ENCODE measurements at regions not wholly inside any gene's neighbourhood (a gene's known extent, or its start where the extent isn't known, plus 50 kb on each side); places are given as distances from the start of the nearest gene placed in this dataset.

- no peak for DNase-seq (ENCODE audit: low read depth in 4 of 4, low spot score in 1 of 4)
Observed at GRCh38 chr5:135219868-135220267, 179.2 kb downstream of the MACROH2A1 start.

GRCh38 chr5:135218790-135219568 lies 180.1 kb downstream of the MACROH2A1 start:
- no peak for DNase-seq (ENCODE audit: low read depth in 4 of 4, low spot score in 1 of 4)

- DNase-seq (ENCODE audit: low read depth in 4 of 4, low spot score in 1 of 4) = no peak
Observed at GRCh38 chr5:135218486-135218755, 180.6 kb downstream of the MACROH2A1 start.

- no peak for DNase-seq (ENCODE audit: low read depth in 4 of 4, low spot score in 1 of 4)
Observed at GRCh38 chr5:135217669-135218485, 181.2 kb downstream of the MACROH2A1 start.

DNA sequence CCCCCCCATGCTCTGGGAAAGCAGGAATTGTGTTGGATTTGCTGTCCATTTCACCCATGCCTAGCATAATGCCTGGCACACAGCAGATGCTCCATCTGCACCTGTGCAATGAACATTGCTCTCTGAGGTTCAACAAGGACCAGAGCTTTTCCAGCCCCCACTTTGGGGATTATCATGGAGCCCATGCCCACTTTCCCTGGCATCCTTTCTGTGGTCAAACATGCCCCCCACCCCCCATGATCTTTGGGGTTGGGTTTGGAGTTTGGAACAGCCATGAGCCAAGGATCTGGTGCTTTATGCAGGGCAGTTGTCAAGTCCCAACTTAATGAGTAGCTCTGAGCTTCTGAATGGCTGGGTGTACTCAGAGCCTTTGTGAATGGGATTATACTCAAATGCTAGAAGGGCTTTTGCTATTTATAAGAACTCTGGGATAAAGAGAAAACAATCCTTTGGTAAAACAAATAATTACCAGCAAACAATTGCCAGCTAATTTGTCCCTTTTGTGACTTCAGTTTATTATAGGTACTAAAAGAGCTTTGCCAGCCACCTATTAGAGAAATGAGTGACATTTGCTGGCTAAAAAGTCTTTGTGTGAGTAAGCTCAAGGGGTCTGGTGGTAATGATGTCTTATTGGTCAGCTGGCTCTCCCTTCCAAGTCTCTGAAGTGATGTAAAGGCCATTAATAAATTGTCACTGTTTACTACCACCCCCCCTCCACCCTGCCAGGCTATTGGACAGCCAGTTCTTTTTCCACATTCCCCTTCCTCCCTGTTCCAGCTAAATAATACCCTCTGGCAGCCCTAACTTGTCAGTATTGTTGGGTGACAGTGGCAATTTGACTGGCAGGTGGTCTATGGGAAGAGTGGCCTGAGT lies 182.3 kb downstream of the MACROH2A1 start:
- DNase-seq (ENCODE audit: low read depth in 4 of 4, low spot score in 1 of 4) = no peak

DNA sequence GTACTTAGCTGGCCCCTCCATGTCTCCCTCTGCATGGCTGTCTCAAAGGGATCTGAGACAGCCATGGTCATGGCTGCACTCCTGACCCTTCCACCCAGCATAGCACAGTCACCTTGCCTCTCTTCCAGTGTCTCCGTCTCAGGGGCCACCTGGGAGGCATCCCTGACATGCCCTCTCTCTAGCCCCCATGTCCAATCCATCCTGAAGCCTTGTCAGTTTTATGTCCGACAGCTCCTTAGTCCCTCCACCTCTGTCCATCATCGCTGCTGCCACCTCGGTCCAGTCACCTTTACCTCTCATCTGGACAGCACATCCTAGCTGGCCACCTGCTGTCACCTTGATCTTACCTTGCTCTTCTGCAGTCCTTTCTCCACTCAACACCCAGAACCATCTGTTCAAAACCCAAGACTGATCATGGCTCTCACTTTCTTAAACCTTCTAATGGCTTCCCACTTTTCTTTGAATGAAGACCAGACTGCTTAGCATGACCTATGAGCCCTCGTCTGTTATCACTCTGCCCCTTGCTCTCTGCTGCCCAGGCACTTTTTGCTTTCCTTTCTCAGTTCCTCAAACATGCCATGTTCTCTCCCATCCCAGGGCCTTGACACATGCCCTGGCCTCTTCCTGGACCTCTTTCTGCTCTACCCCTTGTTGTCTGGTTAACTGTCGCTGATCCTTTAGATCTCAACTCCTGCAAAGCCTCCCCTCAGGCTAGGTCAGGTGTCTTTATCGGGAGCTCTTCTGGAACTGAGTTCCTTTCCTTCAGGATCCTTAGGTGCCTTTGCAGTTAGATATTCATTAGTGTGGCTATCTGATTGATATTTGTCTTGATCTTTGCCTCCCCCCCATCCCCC lies 181.8 kb upstream of the PITX1 start:
- DNase-seq (ENCODE audit: low read depth in 4 of 4, low spot score in 1 of 4) = no peak

DNA sequence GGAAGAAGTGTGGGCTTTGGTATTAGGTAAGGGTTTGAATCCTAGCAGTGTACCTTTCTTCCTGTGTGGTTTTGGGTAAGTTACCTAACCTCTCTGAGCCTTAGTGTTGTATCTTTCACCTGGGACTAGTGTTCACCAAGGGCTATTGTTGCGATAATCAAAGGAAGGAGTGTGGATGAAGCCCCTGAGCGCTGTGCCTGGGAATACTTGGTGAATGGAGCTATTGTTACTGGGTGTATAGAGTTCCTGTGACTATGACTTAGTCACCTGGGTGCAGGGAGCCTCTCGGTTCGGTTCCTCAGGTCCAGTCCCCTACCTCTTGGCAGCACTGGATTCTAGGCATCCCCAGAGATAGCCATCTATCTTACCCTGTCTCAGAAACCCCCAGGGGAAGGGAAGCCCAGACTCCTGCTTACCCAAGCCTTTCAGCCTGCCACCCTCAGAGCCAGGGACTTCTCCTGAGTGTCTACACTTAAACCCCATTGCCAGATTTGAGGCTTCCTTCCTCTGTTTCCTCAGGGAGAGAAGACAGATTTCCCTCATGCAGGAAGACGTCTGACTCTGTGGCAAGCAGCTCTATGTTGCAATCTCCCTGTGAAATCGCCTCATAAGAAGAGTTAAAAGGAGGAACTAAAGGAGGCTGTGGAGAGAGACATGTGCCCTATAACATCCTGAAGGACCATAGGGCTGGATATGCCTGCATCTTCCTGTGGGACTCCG lies 181.0 kb upstream of the PITX1 start:
- no peak for DNase-seq (ENCODE audit: low read depth in 4 of 4, low spot score in 1 of 4)

DNA sequence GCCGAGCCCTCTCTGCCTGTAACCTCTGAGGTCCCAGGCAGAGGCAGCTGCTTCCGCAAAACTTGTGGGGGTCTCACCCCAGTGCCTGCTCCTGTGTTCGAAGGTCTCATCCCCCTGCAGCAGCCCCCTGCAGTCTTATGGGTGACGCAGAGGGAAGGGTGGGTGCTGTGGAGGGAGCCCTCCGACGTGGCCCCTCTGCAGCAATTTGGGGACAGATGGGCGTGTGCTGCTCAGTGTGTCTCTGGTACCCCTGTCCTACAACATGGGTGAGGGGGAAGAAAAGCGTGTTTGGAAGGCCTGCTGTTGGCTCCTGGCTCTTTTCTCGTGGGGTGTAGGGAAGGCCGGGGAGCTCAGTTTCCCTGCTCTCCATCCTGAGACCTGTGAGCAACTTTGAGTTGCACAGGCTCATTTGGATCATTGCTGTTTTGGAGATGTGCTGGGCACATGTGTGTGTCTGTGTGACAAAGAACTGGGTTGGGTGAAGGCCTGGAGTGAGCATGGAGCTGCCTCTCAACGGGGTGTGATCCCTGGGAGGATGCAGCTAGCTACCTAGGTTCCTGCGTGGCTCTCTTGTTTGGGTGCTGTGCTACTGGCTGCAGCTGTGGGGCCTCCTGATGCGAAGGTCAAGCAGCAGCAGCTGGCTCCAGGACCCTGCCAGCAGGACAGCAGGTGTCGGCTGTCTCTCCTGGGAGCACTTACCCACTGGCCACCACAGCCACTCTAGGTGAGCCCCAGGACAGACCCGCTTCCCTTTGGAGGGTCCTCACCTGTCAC lies 179.6 kb upstream of the PITX1 start:
- DNase-seq (ENCODE audit: low read depth in 4 of 4, low spot score in 1 of 4) = no peak

- no peak for DNase-seq (ENCODE audit: low read depth in 4 of 4, low spot score in 1 of 4)
Observed at GRCh38 chr5:135213027-135213386, 179.0 kb upstream of the PITX1 start.

- no peak for DNase-seq (ENCODE audit: low read depth in 4 of 4, low spot score in 1 of 4)
Observed at GRCh38 chr5:135212361-135213026, 178.5 kb upstream of the PITX1 start.

DNA sequence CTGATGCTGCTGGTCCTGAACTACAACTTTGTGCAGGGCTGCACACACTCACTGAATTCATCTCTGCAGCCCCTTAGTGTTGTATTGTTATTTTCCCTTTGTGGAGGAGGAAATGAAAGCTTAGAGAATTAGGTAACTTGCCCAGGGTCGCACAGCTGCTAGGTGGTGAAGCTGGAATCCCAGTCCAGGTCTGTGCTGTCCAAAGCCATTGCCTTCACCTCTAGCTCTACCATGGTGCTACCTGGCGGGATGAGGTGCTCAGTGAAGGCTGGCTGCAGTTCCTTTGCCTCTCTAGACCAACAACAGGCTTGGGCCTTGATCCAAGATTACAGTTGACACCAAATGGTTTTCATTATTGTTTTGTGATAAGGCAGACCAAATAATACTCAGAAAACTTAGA lies 177.8 kb upstream of the PITX1 start:
- no peak for DNase-seq (ENCODE audit: low read depth in 4 of 4, low spot score in 1 of 4)

GRCh38 chr5:135211083-135211790 lies 177.2 kb upstream of the PITX1 start:
- DNase-seq (ENCODE audit: low read depth in 4 of 4, low spot score in 1 of 4) = no peak

- no peak for DNase-seq (ENCODE audit: low read depth in 4 of 4, low spot score in 1 of 4)
Observed at GRCh38 chr5:135210286-135211055, 176.4 kb upstream of the PITX1 start.

DNA sequence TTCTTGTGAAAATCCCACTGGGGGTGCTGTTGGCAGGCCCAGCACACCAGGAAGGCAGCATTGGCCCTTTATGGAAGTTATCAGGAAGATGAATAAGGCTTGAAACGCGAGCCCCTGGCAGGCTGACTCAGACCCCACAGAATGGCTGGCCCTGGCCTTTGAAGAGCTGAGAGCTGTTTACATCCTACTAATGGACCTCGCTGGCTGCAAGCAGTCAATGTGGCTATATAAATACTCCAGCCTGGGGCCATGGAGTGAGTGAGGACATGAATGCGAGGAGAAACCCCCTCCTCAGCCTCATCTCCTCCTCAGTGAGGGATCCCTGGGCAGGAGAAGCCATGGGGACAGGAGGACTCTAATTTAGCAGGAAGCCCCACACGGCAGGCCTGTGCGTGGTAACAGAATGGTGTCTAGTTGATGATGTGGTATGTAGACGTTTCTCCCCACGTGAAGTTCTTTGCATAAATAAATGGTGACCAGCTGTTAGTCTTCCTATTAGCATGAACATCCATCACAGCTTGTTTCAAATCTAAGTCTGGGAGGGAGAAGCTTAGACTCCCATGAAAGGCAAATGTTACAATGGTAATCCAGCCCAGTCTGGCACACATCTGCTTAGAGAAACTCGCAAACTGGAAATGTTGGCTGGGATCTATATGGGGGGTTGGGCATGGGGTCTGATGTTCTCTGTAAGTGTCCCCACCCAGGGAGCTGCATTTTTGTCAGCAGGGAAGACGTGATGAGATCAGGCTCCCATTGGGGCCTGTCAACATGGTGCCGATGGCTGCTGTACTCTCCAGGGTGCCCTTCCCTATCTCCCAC lies 175.1 kb upstream of the PITX1 start:
- DNase-seq (ENCODE audit: low read depth in 4 of 4, low spot score in 1 of 4) = no peak

DNA sequence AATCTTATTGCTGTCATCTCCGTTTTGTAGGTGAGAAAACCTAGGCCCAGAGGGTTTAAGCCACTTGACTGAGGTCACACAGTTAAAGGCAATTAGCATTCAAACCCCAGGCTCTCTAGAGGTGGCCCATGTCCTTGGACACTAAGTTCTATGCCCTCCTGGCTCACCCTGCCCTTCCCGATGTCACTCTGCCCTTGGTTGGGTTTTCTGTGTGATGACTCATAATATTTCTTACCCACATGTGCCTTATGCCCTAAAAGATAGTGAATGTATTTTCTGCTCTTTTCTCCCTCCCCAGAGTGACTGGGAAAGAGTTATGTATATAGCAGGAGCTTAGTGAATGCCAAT lies 174.5 kb upstream of the PITX1 start:
- DNase-seq (ENCODE audit: low read depth in 4 of 4, low spot score in 1 of 4) = no peak

GRCh38 chr5:135207866-135208265 lies 173.8 kb upstream of the PITX1 start:
- no peak for DNase-seq (ENCODE audit: low read depth in 4 of 4, low spot score in 1 of 4)

DNA sequence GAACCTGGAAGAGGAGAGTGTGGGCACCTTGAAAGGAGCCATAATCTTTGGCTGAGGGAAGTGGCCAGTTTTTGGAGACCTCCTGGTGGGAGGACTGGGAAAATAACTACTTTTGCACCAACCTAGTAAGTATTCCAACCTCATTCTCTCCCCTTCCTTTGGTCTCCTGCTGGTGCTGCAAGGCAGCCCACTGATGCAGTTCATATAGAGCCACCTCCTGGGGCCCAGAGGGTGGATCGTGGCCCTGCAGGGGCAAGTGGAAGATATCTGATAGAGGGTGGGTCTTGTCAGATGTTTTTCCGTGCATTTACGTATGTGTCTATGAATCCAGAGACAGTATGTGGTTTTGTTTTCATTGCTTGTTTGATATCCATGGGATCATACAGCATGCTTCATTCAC lies 172.8 kb upstream of the PITX1 start:
- no peak for DNase-seq (ENCODE audit: low read depth in 4 of 4, low spot score in 1 of 4)
